ENCODE measurements at regions not wholly inside any gene's neighbourhood (a gene's known extent, or its start where the extent isn't known, plus 50 kb on each side); places are given as distances from the start of the nearest gene placed in this dataset.

- Mint-ChIP-seq H3K9me3 (no peaks in the 10 kb centered on the region), H3K4me3 (no peak overlapping the region), H3K4me1 (ENCODE audit: low read depth) (no peaks in the 10 kb centered on the region), H3K27me3 (ENCODE audit: low read depth) (peaks cover 3% of the 10 kb centered on the region), H3K36me3 (ENCODE audit: low read depth) (no peaks in the 10 kb centered on the region), H3K27ac (no peak overlapping the region)
These were observed 154.3 kb upstream of the DMRT1 start for GRCh38 chr9:687034-687785.

- Mint-ChIP-seq H3K4me3 (no peak overlapping the region), H3K27ac (no peak overlapping the region)
These were observed 153.5 kb upstream of the DMRT1 start for GRCh38 chr9:687994-688393.

DNA sequence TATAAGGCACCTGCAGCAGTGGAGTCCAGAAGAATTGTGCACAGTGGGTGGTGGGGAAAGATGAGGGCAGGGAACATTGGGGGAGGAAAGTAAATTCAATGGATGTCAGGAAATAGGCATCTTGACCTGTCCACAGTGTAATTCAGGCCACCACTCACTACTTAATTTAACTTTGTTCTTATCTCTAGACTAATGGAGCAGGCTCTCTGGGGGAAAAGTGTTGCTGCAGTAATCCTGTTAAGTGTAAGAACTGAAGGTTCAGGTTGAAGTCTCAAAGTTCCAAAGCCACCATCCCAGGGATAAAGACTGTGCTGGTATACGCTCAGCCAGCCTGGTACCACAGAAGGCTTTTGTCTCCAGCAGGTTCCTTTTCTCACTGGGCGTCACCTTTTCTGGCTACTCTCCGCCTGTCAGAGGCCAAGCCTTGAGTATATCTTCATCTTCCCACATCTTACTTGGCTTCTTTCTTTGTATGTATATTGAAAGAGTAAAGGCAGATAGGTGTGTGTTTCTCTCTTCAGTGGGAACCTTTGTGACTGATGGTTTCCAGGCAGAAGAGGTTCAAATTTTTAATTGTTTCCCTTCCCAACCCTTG lies 150.9 kb upstream of the DMRT1 start:
- Mint-ChIP-seq H3K27ac (no peak overlapping the region), H3K36me3 (ENCODE audit: low read depth) (no peaks in the 10 kb centered on the region), H3K4me1 (ENCODE audit: low read depth) (no peaks in the 10 kb centered on the region), H3K27me3 (ENCODE audit: low read depth) (peaks cover 4% of the 10 kb centered on the region), H3K4me3 (no peak overlapping the region), H3K9me3 (no peaks in the 10 kb centered on the region)

More at GRCh38 chr9:687994-688393, 153.5 kb upstream of the DMRT1 start:
- no peaks in the 10 kb centered on the region for H3K4me1 Mint-ChIP-seq (ENCODE audit: low read depth)
- no peaks in the 10 kb centered on the region for H3K36me3 Mint-ChIP-seq (ENCODE audit: low read depth)
- H3K9me3 Mint-ChIP-seq = no peaks in the 10 kb centered on the region
- H3K27me3 Mint-ChIP-seq (ENCODE audit: low read depth) = peaks cover 3% of the 10 kb centered on the region

- no peak overlapping the region for H3K27ac Mint-ChIP-seq
- H3K4me1 Mint-ChIP-seq (ENCODE audit: low read depth) = no peaks in the 10 kb centered on the region
- H3K4me3 Mint-ChIP-seq = no peak overlapping the region
These were observed 149.6 kb upstream of the DMRT1 start for GRCh38 chr9:691825-692400.

DNA sequence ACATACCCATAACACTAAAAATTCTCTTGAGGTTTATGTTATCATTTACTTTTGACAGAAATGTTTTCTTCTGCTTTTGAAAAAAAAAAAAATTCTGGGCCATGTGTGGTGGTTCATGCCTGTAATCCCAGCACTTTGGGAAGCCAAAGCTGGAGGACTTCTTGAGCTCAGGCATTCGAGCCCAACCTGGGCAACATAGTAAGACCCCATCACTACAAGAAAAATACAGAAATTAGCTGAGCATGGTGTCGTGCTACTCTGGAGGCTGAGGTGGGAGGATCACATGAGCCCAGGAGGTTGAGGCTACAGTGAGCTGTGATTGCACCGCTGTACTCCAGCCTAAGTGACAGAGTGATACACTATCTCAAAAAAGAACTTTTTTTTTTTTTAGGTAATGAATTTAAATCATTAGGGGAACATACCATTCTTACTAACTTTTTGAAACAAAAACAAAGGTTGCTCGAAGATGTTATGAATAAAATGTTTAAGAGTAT lies 148.8 kb upstream of the DMRT1 start:
- Mint-ChIP-seq H3K27ac (no peak overlapping the region), H3K27me3 (ENCODE audit: low read depth) (peaks cover 4% of the 10 kb centered on the region), H3K4me3 (no peak overlapping the region), H3K4me1 (ENCODE audit: low read depth) (no peaks in the 10 kb centered on the region), H3K9me3 (no peaks in the 10 kb centered on the region), H3K36me3 (ENCODE audit: low read depth) (no peaks in the 10 kb centered on the region)

More at GRCh38 chr9:691825-692400, 149.6 kb upstream of the DMRT1 start:
- Mint-ChIP-seq H3K27me3 (ENCODE audit: low read depth) (peaks cover 4% of the 10 kb centered on the region), H3K9me3 (no peaks in the 10 kb centered on the region), H3K36me3 (ENCODE audit: low read depth) (no peaks in the 10 kb centered on the region)

- Mint-ChIP-seq H3K36me3 (ENCODE audit: low read depth) (no peaks in the 10 kb centered on the region), H3K27me3 (ENCODE audit: low read depth) (peaks cover 4% of the 10 kb centered on the region), H3K27ac (no peak overlapping the region), H3K4me3 (no peak overlapping the region), H3K9me3 (no peaks in the 10 kb centered on the region), H3K4me1 (ENCODE audit: low read depth) (no peaks in the 10 kb centered on the region)
These were observed 148.1 kb upstream of the DMRT1 start for GRCh38 chr9:693201-694091.

DNA sequence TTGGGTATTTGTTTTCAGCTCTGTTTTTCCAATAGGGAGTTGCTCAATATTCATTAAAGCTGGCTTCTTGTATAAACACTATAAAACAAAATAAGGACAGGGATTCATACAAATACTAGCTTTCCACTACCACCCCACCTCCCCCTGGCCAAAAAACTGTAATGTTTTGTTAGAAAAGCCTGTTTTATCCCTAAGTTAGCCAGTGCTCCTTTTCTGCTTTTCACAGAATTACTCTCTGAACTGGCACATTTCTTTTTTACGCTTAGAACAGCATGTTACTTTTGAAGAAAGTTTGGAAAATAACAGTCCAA lies 147.4 kb upstream of the DMRT1 start:
- Mint-ChIP-seq H3K27me3 (ENCODE audit: low read depth) (peaks cover 7% of the 10 kb centered on the region), H3K4me1 (ENCODE audit: low read depth) (no peaks in the 10 kb centered on the region), H3K36me3 (ENCODE audit: low read depth) (no peaks in the 10 kb centered on the region), H3K27ac (no peak overlapping the region), H3K4me3 (no peak overlapping the region), H3K9me3 (no peaks in the 10 kb centered on the region)

DNA sequence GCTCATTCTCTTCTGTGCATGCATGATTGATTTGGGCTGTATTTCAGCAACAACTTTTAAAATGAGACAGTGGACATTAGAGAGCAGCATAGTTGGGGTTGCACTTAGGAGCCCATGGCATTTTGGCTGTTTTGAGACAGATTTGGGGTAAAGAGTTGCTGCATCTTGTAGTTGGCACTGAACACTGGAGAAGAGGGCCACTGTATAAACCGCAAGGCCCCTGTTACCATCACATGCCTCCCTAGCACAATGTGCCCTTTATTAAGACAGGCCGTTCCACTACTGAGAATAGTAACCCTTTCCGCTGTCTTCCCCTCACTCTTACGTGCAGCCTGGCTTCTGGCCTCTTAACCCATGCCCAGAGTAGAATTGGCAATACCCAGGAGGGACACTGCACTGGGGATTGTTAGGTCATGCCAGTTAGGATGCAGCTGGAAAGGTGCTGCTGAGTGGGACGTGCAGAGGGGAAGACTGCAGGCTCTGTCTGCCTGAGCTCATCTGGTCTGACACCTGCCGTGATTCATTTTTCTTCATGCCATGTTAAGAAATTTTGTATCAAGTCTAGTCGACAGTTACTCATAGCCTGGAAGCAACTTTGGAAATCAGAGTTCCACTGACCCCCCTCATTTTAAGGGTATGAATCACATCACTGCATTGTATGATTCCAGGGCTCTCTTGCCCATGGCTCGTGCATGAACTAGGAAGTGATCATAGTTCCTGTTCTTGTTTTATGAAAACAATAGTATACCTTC lies 146.9 kb upstream of the DMRT1 start:
- H3K4me3 Mint-ChIP-seq = no peak overlapping the region
- no peaks in the 10 kb centered on the region for H3K9me3 Mint-ChIP-seq
- H3K4me1 Mint-ChIP-seq (ENCODE audit: low read depth) = no peaks in the 10 kb centered on the region
- peaks cover 10% of the 10 kb centered on the region for H3K27me3 Mint-ChIP-seq (ENCODE audit: low read depth)
- H3K27ac Mint-ChIP-seq = no peak overlapping the region
- no peaks in the 10 kb centered on the region for H3K36me3 Mint-ChIP-seq (ENCODE audit: low read depth)

DNA sequence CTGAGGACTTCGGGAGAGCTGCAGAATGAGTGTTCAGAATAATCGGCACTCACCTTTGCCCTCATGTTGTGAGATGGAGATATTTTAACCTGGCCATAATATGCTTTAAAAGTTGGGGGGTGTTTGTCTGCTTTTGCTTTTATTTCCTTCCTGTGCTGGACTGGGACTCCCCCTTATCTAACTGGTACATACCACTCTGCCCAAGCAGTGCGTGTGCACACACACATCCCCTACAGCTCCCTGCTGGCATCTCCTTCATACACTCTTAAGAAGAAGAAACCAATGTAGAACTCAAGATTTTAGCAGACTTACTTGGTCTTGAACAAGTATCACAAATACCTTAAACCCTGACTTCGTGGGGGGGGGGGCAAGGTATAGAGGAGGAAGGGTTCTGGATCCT lies 146.2 kb upstream of the DMRT1 start:
- Mint-ChIP-seq H3K27ac (no peak overlapping the region), H3K9me3 (no peaks in the 10 kb centered on the region), H3K36me3 (ENCODE audit: low read depth) (no peaks in the 10 kb centered on the region), H3K27me3 (ENCODE audit: low read depth) (peaks cover 10% of the 10 kb centered on the region), H3K4me3 (no peak overlapping the region), H3K4me1 (ENCODE audit: low read depth) (no peaks in the 10 kb centered on the region)

DNA sequence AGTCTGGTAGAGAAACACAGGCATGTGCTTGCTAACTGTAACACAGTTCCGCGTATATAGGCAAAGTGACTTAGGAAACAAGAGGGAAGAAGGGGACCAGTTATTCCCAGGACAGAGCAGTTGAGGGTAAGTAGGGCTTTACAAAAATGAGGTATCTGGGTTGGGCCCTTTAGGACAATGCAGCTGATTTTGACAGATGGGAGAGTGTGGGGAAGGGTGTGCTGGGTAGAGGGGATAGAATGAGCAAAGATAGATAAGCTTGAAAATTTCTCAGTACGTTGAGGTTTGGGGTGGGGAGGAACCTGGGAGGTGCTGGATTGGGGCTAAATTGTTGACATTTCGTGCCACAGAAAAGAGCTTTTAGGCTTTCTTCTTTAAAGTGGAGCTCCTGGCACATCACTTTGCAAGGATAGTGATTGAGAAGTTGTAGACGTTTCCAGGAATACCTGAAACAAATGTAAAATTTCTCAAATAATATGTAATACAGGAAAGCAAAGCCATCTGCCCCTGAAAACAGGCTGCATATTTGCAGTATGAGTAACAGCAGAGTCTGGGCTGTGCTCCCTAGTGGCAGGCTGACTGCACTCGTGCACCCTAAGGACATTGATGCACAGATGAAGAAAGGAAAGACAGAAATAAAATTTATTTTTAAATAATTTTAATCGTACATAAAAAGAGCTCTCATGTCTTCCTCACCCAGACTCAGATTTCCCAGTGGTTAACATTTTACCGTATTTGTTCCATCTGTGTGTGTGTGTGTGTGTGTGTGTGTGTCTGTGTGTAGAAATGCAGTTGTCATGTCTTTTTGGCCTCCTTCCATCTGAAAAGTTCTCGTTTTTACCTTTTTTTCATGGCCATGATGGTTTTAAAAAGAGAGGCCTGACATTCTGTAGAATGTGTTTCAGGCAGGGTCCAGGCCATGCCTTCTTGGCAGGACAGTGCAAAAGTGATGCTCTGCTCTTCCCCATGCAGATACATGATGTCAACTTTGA lies 144.9 kb upstream of the DMRT1 start:
- no peaks in the 10 kb centered on the region for H3K4me1 Mint-ChIP-seq (ENCODE audit: low read depth)
- H3K27me3 Mint-ChIP-seq (ENCODE audit: low read depth) = peaks cover 10% of the 10 kb centered on the region
- H3K36me3 Mint-ChIP-seq (ENCODE audit: low read depth) = no peaks in the 10 kb centered on the region
- no peaks in the 10 kb centered on the region for H3K9me3 Mint-ChIP-seq
- no peak overlapping the region for H3K4me3 Mint-ChIP-seq
- H3K27ac Mint-ChIP-seq = no peak overlapping the region

- no peaks in the 10 kb centered on the region for H3K9me3 Mint-ChIP-seq
- H3K27me3 Mint-ChIP-seq (ENCODE audit: low read depth) = peaks cover 10% of the 10 kb centered on the region
- no peak overlapping the region for H3K27ac Mint-ChIP-seq
- H3K4me3 Mint-ChIP-seq = no peak overlapping the region
- H3K36me3 Mint-ChIP-seq (ENCODE audit: low read depth) = no peaks in the 10 kb centered on the region
- H3K4me1 Mint-ChIP-seq (ENCODE audit: low read depth) = no peaks in the 10 kb centered on the region
These were observed 143.2 kb upstream of the DMRT1 start for GRCh38 chr9:698276-698675.

GRCh38 chr9:698954-699353 lies 142.5 kb upstream of the DMRT1 start:
- H3K27ac Mint-ChIP-seq = no peak overlapping the region
- H3K9me3 Mint-ChIP-seq = no peaks in the 10 kb centered on the region
- H3K4me1 Mint-ChIP-seq (ENCODE audit: low read depth) = no peaks in the 10 kb centered on the region
- no peak overlapping the region for H3K4me3 Mint-ChIP-seq
- H3K27me3 Mint-ChIP-seq (ENCODE audit: low read depth) = peaks cover 6% of the 10 kb centered on the region
- no peaks in the 10 kb centered on the region for H3K36me3 Mint-ChIP-seq (ENCODE audit: low read depth)

DNA sequence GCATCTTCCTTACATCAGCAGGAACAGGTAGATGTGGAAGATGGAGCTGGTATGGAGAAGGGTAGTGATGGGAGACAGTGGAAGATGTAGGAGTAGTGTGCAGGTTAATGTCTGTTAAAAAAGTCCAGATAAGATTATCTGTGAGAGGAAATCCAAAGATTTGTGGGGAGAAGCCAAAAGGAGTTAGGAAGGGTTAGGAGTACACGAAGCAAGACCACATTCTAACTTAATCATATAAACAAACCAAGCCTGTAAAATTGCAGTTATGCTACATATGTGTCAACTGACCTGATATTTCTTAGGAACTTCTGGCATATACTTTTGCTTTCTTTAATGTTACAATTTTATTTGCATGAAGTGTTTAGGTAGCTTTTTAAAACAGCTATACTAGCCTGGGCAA lies 142.1 kb upstream of the DMRT1 start:
- H3K4me1 Mint-ChIP-seq (ENCODE audit: low read depth) = no peaks in the 10 kb centered on the region
- no peaks in the 10 kb centered on the region for H3K9me3 Mint-ChIP-seq
- H3K27ac Mint-ChIP-seq = no peak overlapping the region
- H3K27me3 Mint-ChIP-seq (ENCODE audit: low read depth) = peaks cover 6% of the 10 kb centered on the region
- H3K36me3 Mint-ChIP-seq (ENCODE audit: low read depth) = no peaks in the 10 kb centered on the region
- no peak overlapping the region for H3K4me3 Mint-ChIP-seq

All from T-helper 1 cell treated with Interleukin-12 subunit alpha and Interleukin-12 subunit beta and Interleukin-4 antibody, amounts not matched to agents 30 μg/mL and 1 μg/mL, for 36 hours (primary cell).